ENCODE measurements at regions not wholly inside any gene's neighbourhood (a gene's known extent, or its start where the extent isn't known, plus 50 kb on each side); places are given as distances from the start of the nearest gene placed in this dataset.

DNA sequence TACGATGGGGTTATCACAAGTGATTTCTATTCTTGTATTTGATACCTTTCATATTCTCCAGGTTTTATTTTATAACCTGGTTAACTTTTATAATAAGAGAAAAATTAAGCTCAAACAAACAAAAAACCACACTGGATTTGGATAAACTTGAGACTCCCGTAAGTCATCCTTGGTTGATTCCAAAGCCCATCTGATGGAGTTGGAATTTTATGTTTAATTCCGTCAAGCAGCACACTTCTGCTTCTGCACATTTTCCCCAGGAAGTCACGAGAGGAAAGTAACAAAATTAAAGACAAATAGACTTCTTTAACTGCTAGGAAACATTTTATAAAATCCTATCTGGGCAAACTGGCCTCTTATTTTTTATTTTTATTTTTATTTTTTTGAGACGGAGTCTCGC, 207.9 kb downstream of the NXNL2 start:
- TF ChIP-seq ZNF605 (CRISPR knock-in tag; IDR thresholded peaks at IDR 0.05) (no peak), PTBP1 (IDR thresholded peaks at IDR 0.05; ENCODE audit: low read depth, low read length, poor library complexity, severe bottlenecking) (no peak), BHLHE40 (IDR thresholded peaks at IDR 0.05; ENCODE audit: low read length) (no peak)
